UCSD-AML1 (cell line): ENCODE measurements at regions not wholly inside any gene's neighbourhood (a gene's known extent, or its start where the extent isn't known, plus 50 kb on each side); places are given as distances from the start of the nearest gene placed in this dataset.
"Not testable (repeated sequence)": the region's sequence is repeated elsewhere in the genome, so short reads cannot be mapped to it uniquely, and the experiment has no call there.

Experiments
- DNase-seq: peaks from one replicate; lab custom pipeline; 2025; ENCODE audit not compliant: unreplicated experiment; lab: John Stamatoyannopoulos, UW

GRCh38 chr3:145326666-145327065 lies 834.3 kb downstream of the PLOD2 start:
- DNase-seq = no peak

GRCh38 chr3:145333427-145333826 lies 827.6 kb downstream of the PLOD2 start:
- not testable (repeated sequence) for DNase-seq

GRCh38 chr3:145333931-145334330 lies 827.1 kb downstream of the PLOD2 start:
- DNase-seq = no peak

- DNase-seq = no peak
These were observed 805.8 kb downstream of the PLOD2 start for GRCh38 chr3:145355206-145355605.

- DNase-seq = no peak
These were observed 803.5 kb downstream of the PLOD2 start for GRCh38 chr3:145357453-145357852.

- no peak for DNase-seq
These were observed 801.9 kb downstream of the PLOD2 start for GRCh38 chr3:145359040-145359439.

GRCh38 chr3:145368748-145369147 lies 792.2 kb downstream of the PLOD2 start:
- DNase-seq = no peak

GRCh38 chr3:145370870-145371269 lies 790.1 kb downstream of the PLOD2 start:
- no peak for DNase-seq

GRCh38 chr3:145377301-145377700 lies 783.7 kb downstream of the PLOD2 start:
- no peak for DNase-seq

GRCh38 chr3:145383416-145383815 lies 777.6 kb downstream of the PLOD2 start:
- DNase-seq = no peak

GRCh38 chr3:145384307-145384706 lies 776.7 kb downstream of the PLOD2 start:
- no peak for DNase-seq

GRCh38 chr3:145387211-145387610 lies 773.8 kb downstream of the PLOD2 start:
- no peak for DNase-seq

- DNase-seq = no peak
These were observed 765.6 kb downstream of the PLOD2 start for GRCh38 chr3:145395421-145395820.

GRCh38 chr3:145411605-145412004 lies 749.4 kb downstream of the PLOD2 start:
- DNase-seq = no peak

- DNase-seq = no peak
These were observed 743.3 kb downstream of the PLOD2 start for GRCh38 chr3:145417678-145418077.

GRCh38 chr3:145422556-145422955 lies 738.4 kb downstream of the PLOD2 start:
- DNase-seq = no peak

GRCh38 chr3:145427355-145427754 lies 733.6 kb downstream of the PLOD2 start:
- no peak for DNase-seq

GRCh38 chr3:145429546-145429945 lies 731.4 kb downstream of the PLOD2 start:
- DNase-seq = no peak

- DNase-seq = no peak
These were observed 712.5 kb downstream of the PLOD2 start for GRCh38 chr3:145448436-145448835.

- no peak for DNase-seq
These were observed 710.8 kb downstream of the PLOD2 start for GRCh38 chr3:145450018-145450682.

- DNase-seq = no peak
These were observed 703.0 kb downstream of the PLOD2 start for GRCh38 chr3:145457825-145458552.

GRCh38 chr3:145459681-145460080 lies 701.3 kb downstream of the PLOD2 start:
- not testable (repeated sequence) for DNase-seq

- DNase-seq = no peak
These were observed 689.0 kb downstream of the PLOD2 start for GRCh38 chr3:145471976-145472375.
